ENCODE measurements at regions not wholly inside any gene's neighbourhood (a gene's known extent, or its start where the extent isn't known, plus 50 kb on each side); places are given as distances from the start of the nearest gene placed in this dataset.
"Not testable (repeated sequence)": the region's sequence is repeated elsewhere in the genome, so short reads cannot be mapped to it uniquely, and the experiment has no call there.

GRCh38 chr11:93054279-93054678 lies 84.8 kb downstream of the MTNR1B start:
- H3K4me3 ChIP-seq (ENCODE audit: low read depth, poor library complexity, severe bottlenecking), result no peak overlapping the region
- TF ChIP-seq CTCF (IDR thresholded peaks at IDR 0.05) (no peak), POLR2A (IDR thresholded peaks at IDR 0.05) (no peak)
- no peak for DNase-seq (ENCODE audit: low spot score in 2 of 2)
- 71 to 73% methylated on average over 4 of the region's 4 CpGs for WGBS, 2 donors
- intact Hi-C loops (cut with DNase I; ENCODE audit: low total_unique reads), result no loop called here

GRCh38 chr11:93054881-93055280 lies 85.4 kb downstream of the MTNR1B start:
- H3K4me3 ChIP-seq (ENCODE audit: low read depth, poor library complexity, severe bottlenecking), result no peak overlapping the region
- TF ChIP-seq POLR2A (IDR thresholded peaks at IDR 0.05) (no peak), CTCF (IDR thresholded peaks at IDR 0.05) (no peak)
- intact Hi-C loops (cut with DNase I; ENCODE audit: low total_unique reads), result no loop called here
- 47 to 51% methylated on average over 2 of the region's 2 CpGs for WGBS, 2 donors
- DNase-seq (ENCODE audit: low spot score in 2 of 2), result no peak

GRCh38 chr11:93059117-93059957 lies 89.9 kb downstream of the MTNR1B start:
- intact Hi-C loops (cut with DNase I; ENCODE audit: low total_unique reads), result no loop called here
- DNase-seq (ENCODE audit: low spot score in 2 of 2), result no peak
- H3K4me3 ChIP-seq (ENCODE audit: low read depth, poor library complexity, severe bottlenecking), result no peak overlapping the region
- TF ChIP-seq POLR2A (IDR thresholded peaks at IDR 0.05) (no peak), CTCF (IDR thresholded peaks at IDR 0.05) (no peak)
- 55 to 60% methylated on average over 6 of the region's 6 CpGs for WGBS, 2 donors

- intact Hi-C loops (cut with DNase I; ENCODE audit: low total_unique reads), result no loop called here
- no peak for TF ChIP-seq POLR2A (IDR thresholded peaks at IDR 0.05)
- TF ChIP-seq CTCF (IDR thresholded peaks at IDR 0.05), result no peak
- no peak overlapping the region for H3K4me3 ChIP-seq (ENCODE audit: low read depth, poor library complexity, severe bottlenecking)
- 86% methylated on average over 1 of the region's 1 CpG for WGBS, 2 donors
- DNase-seq (ENCODE audit: low spot score in 2 of 2), result no peak
These were observed 93.6 kb downstream of the MTNR1B start for GRCh38 chr11:93063086-93063485.

- DNase-seq (ENCODE audit: low spot score in 2 of 2); H3K4me3 ChIP-seq (ENCODE audit: low read depth, poor library complexity, severe bottlenecking); intact Hi-C loops (cut with DNase I; ENCODE audit: low total_unique reads): not testable (repeated sequence)
- WGBS, 2 donors, result 59 to 74% methylated on average over 2 of the region's 2 CpGs
These were observed 95.7 kb downstream of the MTNR1B start for GRCh38 chr11:93065074-93065674.

- TF ChIP-seq CTCF (IDR thresholded peaks at IDR 0.05), result no peak
- no peak for TF ChIP-seq POLR2A (IDR thresholded peaks at IDR 0.05)
- no peak for DNase-seq (ENCODE audit: low spot score in 2 of 2)
- no peak overlapping the region for H3K4me3 ChIP-seq (ENCODE audit: low read depth, poor library complexity, severe bottlenecking)
- intact Hi-C loops (cut with DNase I; ENCODE audit: low total_unique reads), result no loop called here
These were observed 98.5 kb downstream of the MTNR1B start for GRCh38 chr11:93067881-93068390.

Data from lower leg skin (tissue), 4 donors.